Colonic mucosa (tissue), 4 donors: ENCODE measurements at regions not wholly inside any gene's neighbourhood (a gene's known extent, or its start where the extent isn't known, plus 50 kb on each side); places are given as distances from the start of the nearest gene placed in this dataset.

Experiments used
- DNase-seq: peaks from one replicate; pipeline ENCODE4 v3.0.0-alpha.2; 2020
- H3K27ac ChIP-seq: fragments of 200-600 bp; one replicate; pipeline ENCODE4 v1.8.0; 2021
- H3K27me3 ChIP-seq: fragments of 200-600 bp; one replicate; pipeline ENCODE4 v1.8.0; 2021
- H3K36me3 ChIP-seq: fragments of 200-600 bp; one replicate; pipeline ENCODE4 v1.8.0; 2021
- H3K4me1 ChIP-seq: fragments of 200-600 bp; one replicate; pipeline ENCODE4 v1.8.0; 2021; ENCODE audit warnings: mild to moderate bottlenecking
- H3K4me3 ChIP-seq: fragments of 200-600 bp; one replicate; pipeline ENCODE4 v1.8.0; 2021
- H3K9ac ChIP-seq, 2 donors: one replicate each; pipeline ENCODE4 v1.7.0; 2013; ENCODE audit warnings: control low read depth in 2 of 2, low read depth in 2 of 2, low read length in 2 of 2
- H3K9me3 ChIP-seq: fragments of 200-600 bp; one replicate; pipeline ENCODE4 v1.8.0; 2021
- intact Hi-C: fragments of 100-400 bp; cut with DNase I; formaldehyde crosslinking; loops from one replicate; pipeline ENCODE4 v1.14.1; 2022
- TF ChIP-seq, protein P1 (sequence below): fragments of 200-600 bp; IDR thresholded peaks from one replicate; pipeline ENCODE4 v1.8.0; 2022; ENCODE audit warnings: antibody characterized with exemption, mild to moderate bottlenecking
- donor health status: healthy.
- donor health status: DM: no; HTN: no; CAD: no.
- donor health status: DM: no; HTN: no; CAD: no.

- Histone ChIP-seq H3K9me3 (no peaks in the 10 kb centered on the region), H3K4me1 (no peaks in the 10 kb centered on the region), H3K9ac (no peak overlapping the region), H3K36me3 (no peaks in the 10 kb centered on the region), H3K4me3 (no peak overlapping the region), H3K27ac (no peak overlapping the region), H3K27me3 (no peaks in the 10 kb centered on the region)
- no peak for DNase-seq
- intact Hi-C loops = no loop called here
- TF ChIP-seq, protein P1, sequence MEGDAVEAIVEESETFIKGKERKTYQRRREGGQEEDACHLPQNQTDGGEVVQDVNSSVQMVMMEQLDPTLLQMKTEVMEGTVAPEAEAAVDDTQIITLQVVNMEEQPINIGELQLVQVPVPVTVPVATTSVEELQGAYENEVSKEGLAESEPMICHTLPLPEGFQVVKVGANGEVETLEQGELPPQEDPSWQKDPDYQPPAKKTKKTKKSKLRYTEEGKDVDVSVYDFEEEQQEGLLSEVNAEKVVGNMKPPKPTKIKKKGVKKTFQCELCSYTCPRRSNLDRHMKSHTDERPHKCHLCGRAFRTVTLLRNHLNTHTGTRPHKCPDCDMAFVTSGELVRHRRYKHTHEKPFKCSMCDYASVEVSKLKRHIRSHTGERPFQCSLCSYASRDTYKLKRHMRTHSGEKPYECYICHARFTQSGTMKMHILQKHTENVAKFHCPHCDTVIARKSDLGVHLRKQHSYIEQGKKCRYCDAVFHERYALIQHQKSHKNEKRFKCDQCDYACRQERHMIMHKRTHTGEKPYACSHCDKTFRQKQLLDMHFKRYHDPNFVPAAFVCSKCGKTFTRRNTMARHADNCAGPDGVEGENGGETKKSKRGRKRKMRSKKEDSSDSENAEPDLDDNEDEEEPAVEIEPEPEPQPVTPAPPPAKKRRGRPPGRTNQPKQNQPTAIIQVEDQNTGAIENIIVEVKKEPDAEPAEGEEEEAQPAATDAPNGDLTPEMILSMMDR = no peak
Measured at GRCh38 chr12:68515793-68516192, 94.9 kb upstream of the RAP1B start.

DNA sequence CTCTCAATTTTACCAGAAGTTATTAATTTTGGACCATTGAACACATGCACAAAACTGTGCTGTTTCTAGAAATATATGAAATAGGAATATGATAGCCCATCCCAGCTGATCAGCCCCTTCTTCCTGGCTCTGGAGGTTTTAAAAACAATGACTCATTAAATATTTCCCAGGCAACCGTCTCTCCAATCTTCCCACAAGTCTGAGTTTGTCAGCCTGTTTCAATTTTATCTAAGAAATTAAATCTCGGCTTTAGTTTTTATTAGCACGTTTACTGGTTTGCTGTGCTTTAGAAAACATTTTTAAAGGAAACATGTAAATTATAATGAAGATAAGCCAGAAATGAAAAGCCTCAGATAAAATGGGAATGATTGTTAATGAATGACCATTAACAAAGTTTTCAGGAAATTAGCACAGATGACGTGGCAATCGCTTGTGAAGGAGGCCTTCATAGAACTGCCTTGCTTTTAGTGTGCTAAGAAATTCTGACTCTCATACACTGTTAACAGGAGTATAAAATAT, 89.3 kb upstream of the RAP1B start:
- no peaks in the 10 kb centered on the region for H3K9me3 ChIP-seq
- no peak overlapping the region for H3K27ac ChIP-seq
- DNase-seq = no peak
- TF ChIP-seq, protein P1 = no peak
- no peaks in the 10 kb centered on the region for H3K27me3 ChIP-seq
- intact Hi-C loops = no loop called here
- H3K36me3 ChIP-seq = no peaks in the 10 kb centered on the region
- H3K4me1 ChIP-seq = no peaks in the 10 kb centered on the region
- H3K4me3 ChIP-seq = no peak overlapping the region
- H3K9ac ChIP-seq = no peak overlapping the region

DNA sequence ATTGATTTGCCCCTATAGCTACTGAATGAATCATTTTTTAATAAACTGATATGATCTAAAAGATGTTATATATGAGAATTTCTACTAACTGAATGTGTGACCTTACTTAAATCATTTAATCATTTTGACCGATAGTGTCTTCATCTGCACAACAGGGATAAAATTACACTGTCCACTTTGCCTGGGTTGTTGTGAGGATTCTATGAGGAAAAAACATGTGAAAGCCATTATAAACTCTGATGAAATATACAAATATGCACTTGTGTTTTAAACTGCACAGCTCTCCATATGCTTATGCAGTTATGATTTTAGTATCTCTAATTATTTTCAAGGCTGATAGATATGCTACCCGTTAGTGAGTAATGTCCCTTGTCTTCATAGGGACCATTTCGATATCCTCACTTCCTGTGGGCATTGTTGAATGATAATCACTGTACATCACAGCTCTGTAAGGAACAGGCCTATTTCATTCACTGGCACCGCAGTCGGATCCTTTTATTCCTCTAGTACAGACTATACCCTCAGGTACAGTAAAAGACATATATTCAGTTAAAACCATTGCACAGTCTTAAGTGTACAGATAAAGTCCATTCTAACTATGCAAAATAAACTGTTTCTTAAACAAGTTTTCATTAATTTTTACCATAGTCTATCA, 88.7 kb upstream of the RAP1B start:
- intact Hi-C loops = no loop called here
- no peaks in the 10 kb centered on the region for H3K4me1 ChIP-seq
- no peaks in the 10 kb centered on the region for H3K9me3 ChIP-seq
- no peak overlapping the region for H3K4me3 ChIP-seq
- no peaks in the 10 kb centered on the region for H3K27me3 ChIP-seq
- TF ChIP-seq, protein P1 = no peak
- H3K27ac ChIP-seq = no peak overlapping the region
- DNase-seq = no peak
- no peak overlapping the region for H3K9ac ChIP-seq
- no peaks in the 10 kb centered on the region for H3K36me3 ChIP-seq

DNA sequence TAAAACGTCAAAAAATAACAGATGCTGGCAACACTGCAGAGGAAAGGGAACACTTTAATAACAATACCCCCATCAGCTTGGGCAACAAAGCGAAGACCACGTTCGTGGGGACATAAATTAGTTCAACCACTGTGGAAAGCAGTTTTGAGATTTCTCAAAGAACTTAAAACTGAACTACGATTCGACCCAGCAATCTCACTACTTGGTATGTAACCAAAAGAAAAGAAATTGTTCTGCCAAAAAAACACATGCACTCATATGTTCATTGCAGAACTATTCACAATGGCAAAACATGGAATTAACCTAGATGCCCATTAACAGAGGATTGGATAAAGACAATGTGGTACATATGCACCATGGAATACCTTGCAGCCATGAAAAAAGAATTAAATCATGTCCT, 81.2 kb upstream of the RAP1B start:
- no peak overlapping the region for H3K9ac ChIP-seq
- no peak overlapping the region for H3K4me3 ChIP-seq
- TF ChIP-seq, protein P1 = no peak
- H3K27me3 ChIP-seq = no peaks in the 10 kb centered on the region
- intact Hi-C loops = no loop called here
- H3K27ac ChIP-seq = no peak overlapping the region
- H3K4me1 ChIP-seq = no peaks in the 10 kb centered on the region
- no peaks in the 10 kb centered on the region for H3K9me3 ChIP-seq
- no peaks in the 10 kb centered on the region for H3K36me3 ChIP-seq
- no peak for DNase-seq

DNA sequence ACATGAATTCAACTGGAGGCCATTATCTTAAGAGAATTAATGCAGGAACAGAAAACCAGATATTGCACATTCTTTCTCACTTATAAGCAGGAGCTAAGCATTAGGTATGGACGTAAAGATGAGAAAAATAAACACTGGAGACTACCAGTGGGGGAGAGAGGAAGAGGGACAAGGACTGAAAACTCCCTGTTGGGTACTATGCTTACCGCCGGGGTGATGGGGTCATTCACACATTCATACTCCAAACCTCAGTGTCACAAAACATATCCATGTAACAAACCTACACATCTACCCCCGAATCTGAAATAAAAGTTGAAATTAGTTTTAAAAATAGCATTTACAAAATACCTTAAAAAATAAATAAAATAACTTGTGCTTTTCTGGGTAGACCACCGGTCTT, 80.8 kb upstream of the RAP1B start:
- Histone ChIP-seq H3K4me1 (no peaks in the 10 kb centered on the region), H3K36me3 (no peaks in the 10 kb centered on the region), H3K27me3 (no peaks in the 10 kb centered on the region), H3K9ac (no peak overlapping the region), H3K27ac (no peak overlapping the region), H3K4me3 (no peak overlapping the region), H3K9me3 (no peaks in the 10 kb centered on the region)
- TF ChIP-seq, protein P1 = no peak
- DNase-seq = no peak
- intact Hi-C loops = no loop called here
